H1 (cell line): ENCODE measurements at regions not wholly inside any gene's neighbourhood (a gene's known extent, or its start where the extent isn't known, plus 50 kb on each side); places are given as distances from the start of the nearest gene placed in this dataset.

Experiments used
- CTCF ChIA-PET: fragments of 300-600 bp; sonication (Branson Sonifier 250); formaldehyde crosslinking; loops from one replicate; lab custom pipeline; 2021; ENCODE audit not compliant: partially characterized antibody; lab: Charles Lee
- POLR2A ChIA-PET: fragments of 300-600 bp; sonication (Branson Sonifier 250); formaldehyde crosslinking; loops from one replicate; lab custom pipeline; 2021; ENCODE audit warnings: inconsistent platforms; ENCODE audit not compliant: partially characterized antibody; lab: Charles Lee
- DNase-seq, 2 experiments: peaks; one replicate each; pipeline versions ENCODE4 v3.0.0 to v3.0.0-alpha.2; 2010 to 2022; ENCODE audit warnings: low spot score in 2 of 2, low read depth in 1 of 2, mixed read lengths in 1 of 2
- FAIRE-seq: peaks from 2 replicates; lab custom pipeline; 2011; peaks lifted over from hg19 to GRCh38; lab: Jason Lieb, UNC
- H2AFZ ChIP-seq: 2 replicates; pipeline ENCODE4 v1.8.1; 2012; ENCODE audit warnings: low read length, inconsistent platforms
- H2AK5ac ChIP-seq: 2 replicates; pipeline ENCODE4 v1.6.1; 2013; ENCODE audit warnings: low read depth, low read length
- H2BK120ac ChIP-seq: replicated peaks from 2 replicates; pipeline ENCODE3; 2013; ENCODE audit warnings: low read depth, low read length, inconsistent platforms
- H2BK12ac ChIP-seq: 2 replicates; pipeline ENCODE4 v1.6.1; 2013; ENCODE audit warnings: low read depth, low read length
- H2BK15ac ChIP-seq: 2 replicates; pipeline ENCODE4 v1.6.1; 2013; ENCODE audit warnings: low read length
- H2BK20ac ChIP-seq: 2 replicates; pipeline ENCODE4 v1.6.1; 2013; ENCODE audit warnings: low read length
- H2BK5ac ChIP-seq: 2 replicates; pipeline ENCODE4 v1.6.1; 2013; ENCODE audit warnings: low read depth, low read length
- H3K14ac ChIP-seq: 2 replicates; pipeline ENCODE4 v1.6.1; 2013; ENCODE audit warnings: inconsistent platforms; ENCODE audit not compliant: insufficient read length
- H3K18ac ChIP-seq: 2 replicates; pipeline ENCODE4 v1.6.1; 2013; ENCODE audit warnings: low read length; ENCODE audit errors: extremely low read depth
- H3K23ac ChIP-seq: 2 replicates; pipeline ENCODE4 v1.6.1; 2013; ENCODE audit warnings: inconsistent platforms; ENCODE audit not compliant: insufficient read length
- H3K23me2 ChIP-seq: 2 replicates; pipeline ENCODE4 v1.6.1; 2013; ENCODE audit warnings: low read depth, low read length
- H3K27ac ChIP-seq: 2 replicates; pipeline ENCODE4 v1.6.1; 2011; ENCODE audit warnings: low read depth, low read length, inconsistent platforms
- H3K27me3 ChIP-seq, 4 experiments: replicated peaks in 1 of 4; 1 replicate in 1 of 4; 2 replicates in 3 of 4; pipeline versions ENCODE4 v1.6.1 to v1.8.1; 2011 to 2013; ENCODE audit warnings: low read length in 3 of 4, mild to moderate bottlenecking in 3 of 4, inconsistent platforms in 2 of 4, mixed read lengths in 2 of 4, moderate library complexity in 1 of 4; ENCODE audit not compliant: control insufficient read depth in 3 of 4, insufficient read depth in 3 of 4; ENCODE audit errors: extremely low read depth in 1 of 4
- H3K36me3 ChIP-seq, 4 experiments: 2 replicates each; pipeline versions ENCODE4 v1.6.1 to v1.8.1; 2011 to 2013; ENCODE audit warnings: mild to moderate bottlenecking in 4 of 4, low read length in 3 of 4, moderate library complexity in 2 of 4, control low read depth in 1 of 4, inconsistent platforms in 1 of 4; ENCODE audit not compliant: insufficient read depth in 4 of 4, control insufficient read depth in 2 of 4
- H3K4ac ChIP-seq: replicated peaks from 2 replicates; pipeline ENCODE3; 2013; ENCODE audit warnings: low read length, low read depth, mixed read lengths, inconsistent platforms; ENCODE audit not compliant: insufficient read length
- H3K4me1 ChIP-seq, 4 experiments: replicated peaks in 1 of 4; 1 replicate in 1 of 4; 2 replicates in 3 of 4; pipeline versions ENCODE4 v1.6.1 to v1.8.1; 2011 to 2013; ENCODE audit warnings: low read length in 3 of 4, inconsistent platforms in 2 of 4, mixed read lengths in 1 of 4; ENCODE audit not compliant: insufficient read depth in 4 of 4, control insufficient read depth in 3 of 4
- H3K4me2 ChIP-seq, 2 experiments: 2 replicates each; pipeline versions ENCODE4 v1.6.1 to v1.8.1; 2011 to 2013; ENCODE audit warnings: low read depth in 2 of 2, low read length in 2 of 2, control low read depth in 1 of 2, inconsistent platforms in 1 of 2, mild to moderate bottlenecking in 1 of 2; ENCODE audit not compliant: insufficient read depth in 1 of 2
- H3K4me3 ChIP-seq, 4 experiments: fragments of 200-600, 300-600 bp in 1 of 4; sonication (generic), shearing (Covaris generic), sonication (Bioruptor Twin) in 1 of 4; 2 replicates each; pipeline versions ENCODE4 v1.5.1 to v1.8.1; 2011 to 2016; ENCODE audit warnings: low read length in 4 of 4, low read depth in 3 of 4, control low read depth in 2 of 4, inconsistent platforms in 2 of 4, mild to moderate bottlenecking in 2 of 4, mixed read lengths in 1 of 4, moderate library complexity in 1 of 4; ENCODE audit not compliant: insufficient read depth in 2 of 4; ENCODE audit errors: extremely low read depth in 1 of 4
- H3K56ac ChIP-seq: replicated peaks from 2 replicates; pipeline ENCODE3; 2013; ENCODE audit warnings: low read depth, mild to moderate bottlenecking, mixed read lengths, low read length, inconsistent platforms; ENCODE audit not compliant: insufficient read length
- H3K79me1 ChIP-seq: 2 replicates; pipeline ENCODE4 v1.6.1; 2013; ENCODE audit warnings: low read depth, low read length, control low read depth
- H3K79me2 ChIP-seq, 2 experiments: 2 replicates each; pipeline versions ENCODE4 v1.6.1 to v1.8.1; 2012 to 2013; ENCODE audit warnings: low read length in 2 of 2, mild to moderate bottlenecking in 2 of 2, inconsistent platforms in 1 of 2; ENCODE audit not compliant: insufficient read depth in 2 of 2, control insufficient read depth in 1 of 2
- H3K9ac ChIP-seq, 4 experiments: replicated peaks in 1 of 4; 1 replicate in 1 of 4; 2 replicates in 3 of 4; pipeline versions ENCODE4 v1.6.1 to v1.8.1; 2011 to 2013; ENCODE audit warnings: low read depth in 3 of 4, low read length in 3 of 4, control low read depth in 2 of 4, mild to moderate bottlenecking in 2 of 4, moderate library complexity in 2 of 4, inconsistent platforms in 1 of 4; ENCODE audit errors: extremely low read depth in 1 of 4
- H3K9me3 ChIP-seq, 2 experiments: 2 replicates each; pipeline versions ENCODE4 v1.6.1 to v1.8.1; 2012 to 2013; ENCODE audit warnings: mild to moderate bottlenecking in 2 of 2, moderate library complexity in 2 of 2, control low read depth in 1 of 2, inconsistent platforms in 1 of 2, low read depth in 1 of 2, low read length in 1 of 2, mixed read lengths in 1 of 2; ENCODE audit not compliant: insufficient read depth in 2 of 2
- H4K20me1 ChIP-seq, 2 experiments: replicated peaks in 1 of 2; 2 replicates each; pipeline versions ENCODE3 to v1.8.1; 2011 to 2013; ENCODE audit warnings: inconsistent platforms in 2 of 2, low read length in 2 of 2, mild to moderate bottlenecking in 1 of 2; ENCODE audit not compliant: insufficient read depth in 2 of 2, control insufficient read depth in 1 of 2
- H4K5ac ChIP-seq: 2 replicates; pipeline ENCODE4 v1.6.1; 2013; ENCODE audit warnings: low read length, low read depth, mixed read lengths, inconsistent platforms; ENCODE audit not compliant: insufficient read length
- H4K8ac ChIP-seq: 2 replicates; pipeline ENCODE4 v1.8.0; 2013; ENCODE audit warnings: mild to moderate bottlenecking, moderate library complexity, low read length, inconsistent platforms; ENCODE audit not compliant: insufficient read depth; ENCODE audit errors: extremely low read depth
- H4K91ac ChIP-seq: replicated peaks from 2 replicates; pipeline ENCODE3; 2013; ENCODE audit warnings: low read length, mixed read lengths, inconsistent platforms; ENCODE audit not compliant: insufficient read length
- BCL11A ChIP-seq, 2 experiments: IDR thresholded peaks; one replicate each; pipeline ENCODE4 v1.6.1; 2011; ENCODE audit warnings: low read depth in 2 of 2, low read length in 2 of 2, mild to moderate bottlenecking in 2 of 2
- CBX5 ChIP-seq: fragments of 300-800, 300-1000 bp; sonication (generic); IDR thresholded peaks from 2 replicates; pipeline ENCODE4 v1.7.1; 2016; ENCODE audit warnings: antibody characterized with exemption, low read length, low read depth
- HDAC6 ChIP-seq: IDR thresholded peaks from one replicate; pipeline ENCODE4 v1.7.1; 2012; ENCODE audit warnings: low read depth, mild to moderate bottlenecking, inconsistent platforms, low read length, moderate library complexity
- JUND ChIP-seq: IDR thresholded peaks from 2 replicates; pipeline ENCODE4 v1.6.1; 2011; ENCODE audit warnings: mild to moderate bottlenecking, improper control_type of control experiment, low read length
- KDM1A ChIP-seq: fragments of 200-600, 300-600 bp; sonication (generic); IDR thresholded peaks from 2 replicates; pipeline ENCODE4 v1.7.1; 2016; ENCODE audit warnings: mild to moderate bottlenecking, low read length, borderline replicate concordance
- NRF1 ChIP-seq: IDR thresholded peaks from 2 replicates; pipeline ENCODE4 v1.6.1; 2011; ENCODE audit warnings: mild to moderate bottlenecking, low read depth, low read length, improper control_type of control experiment
- PHF8 ChIP-seq: fragments of 200-600 bp; sonication (generic); conservative IDR thresholded peaks from 2 replicates; pipeline ENCODE4 v1.7.1; 2012; ENCODE audit warnings: low read depth, mild to moderate bottlenecking, inconsistent platforms, low read length, moderate library complexity
- RFX5 ChIP-seq: IDR thresholded peaks from 2 replicates; pipeline ENCODE4 v1.6.1; 2011; ENCODE audit warnings: low read depth, low read length, improper control_type of control experiment, borderline replicate concordance
- TEAD4 ChIP-seq: IDR thresholded peaks from 2 replicates; pipeline ENCODE4 v1.6.1; 2012; ENCODE audit warnings: low read depth, low read length, inconsistent platforms, mixed read lengths
- WGBS, 2 experiments: shearing (Covaris generic) in 1 of 2; methylation state at CpG; one replicate each; pipeline versions ENCODE4 v1.1.6 to v1.1.7; 2013 to 2015; ENCODE audit warnings: low lambda C conversion rate in 2 of 2, mixed read lengths in 2 of 2, inconsistent platforms in 1 of 2, low coverage in 1 of 2, missing lambda C conversion rate in 1 of 2; ENCODE audit not compliant: insufficient replicate concordance in 2 of 2, insufficient coverage in 1 of 2, insufficient read length in 1 of 2; ENCODE audit errors: extremely low coverage in 1 of 2, missing lambda C conversion rate in 1 of 2; 5-methylcytosine and 5-hydroxymethylcytosine counted together
- TF ChIP-seq, protein P1 (sequence below), 3 experiments: IDR thresholded peaks; 1 replicate in 2 of 3; 2 replicates in 1 of 3; pipeline versions ENCODE4 v1.5.1 to v1.6.1; 2011; ENCODE audit warnings: low read length in 3 of 3, mild to moderate bottlenecking in 3 of 3, inconsistent platforms in 2 of 3, low read depth in 1 of 3, moderate library complexity in 1 of 3; ENCODE audit not compliant: insufficient read depth in 1 of 3; ENCODE audit errors: control extremely low read depth in 1 of 3
- TF ChIP-seq, protein P2 (sequence below): IDR thresholded peaks from 2 replicates; pipeline ENCODE4 v1.6.1; 2011; ENCODE audit warnings: low read length, improper control_type of control experiment

DNA sequence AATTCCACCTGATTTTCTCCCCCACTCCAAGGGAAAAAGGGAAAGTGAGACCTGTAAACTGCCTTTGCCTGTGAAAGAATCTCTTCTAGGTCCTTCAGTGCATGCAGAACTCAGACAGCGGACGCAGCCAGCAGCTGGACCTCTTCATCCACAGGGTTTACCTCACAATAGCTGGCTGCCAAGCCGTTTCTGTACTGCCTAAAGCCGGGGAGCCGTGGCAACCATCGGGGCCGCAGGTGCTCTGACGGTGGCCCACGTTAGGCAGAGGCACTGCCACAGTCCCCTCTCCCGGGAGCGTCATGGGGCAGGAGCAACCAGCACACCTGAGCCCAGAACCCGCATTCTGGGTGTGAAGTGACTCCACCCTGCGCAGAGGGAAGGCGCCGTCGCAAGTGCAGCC, 206.1 kb downstream of the TTLL2 start:
- no peak overlapping the region for H3K14ac ChIP-seq
- H2BK20ac ChIP-seq, result no peak overlapping the region
- no peak overlapping the region for H4K5ac ChIP-seq
- H4K91ac ChIP-seq, result no peak overlapping the region
- no peak overlapping the region for H2BK120ac ChIP-seq
- H3K23me2 ChIP-seq, result no peaks in the 10 kb centered on the region
- no peak overlapping the region for H3K27ac ChIP-seq
- H3K36me3 ChIP-seq, result no peaks in the 10 kb centered on the region
- H3K4me2 ChIP-seq, result no peak overlapping the region
- no peak overlapping the region for H3K4me3 ChIP-seq
- no peak overlapping the region for H3K9ac ChIP-seq
- no peaks in the 10 kb centered on the region for H3K79me1 ChIP-seq
- DNase-seq (no peak), FAIRE-seq (no peak)
- WGBS, 2 experiments, result 89% methylated on average over 16 of the region's 16 CpGs; no CpG with 5 or more reads in 1 of the 2 experiments
- H3K18ac ChIP-seq, result no peak overlapping the region
- H2BK5ac ChIP-seq, result no peak overlapping the region
- H2AFZ ChIP-seq, result no peak overlapping the region
- ChIA-PET POLR2A (no interaction called here), CTCF (interaction anchor here (0.7 kb wide), 1 partner anchor 11 kb away, joined by 3 read pairs; no protein-coding TSS in a partner anchor)
- H3K27me3 ChIP-seq, result peaks cover 10 to 33% (median 27%) of the 10 kb centered on the region in 4 experiments
- no peak overlapping the region for H2BK12ac ChIP-seq
- no peak overlapping the region for H3K4ac ChIP-seq
- no peak overlapping the region for H4K8ac ChIP-seq
- peaks cover 4 to 5% of the 10 kb centered on the region in 2 experiments; a peak in 2 of 4 replicates for H3K9me3 ChIP-seq
- H3K56ac ChIP-seq, result no peak overlapping the region
- H4K20me1 ChIP-seq, result no peaks in the 10 kb centered on the region
- H3K4me1 ChIP-seq, result peaks cover 0 to 10% (median 2%) of the 10 kb centered on the region in 4 experiments
- no peak overlapping the region for H2BK15ac ChIP-seq
- H2AK5ac ChIP-seq, result no peak overlapping the region
- no peaks in the 10 kb centered on the region for H3K79me2 ChIP-seq
- H3K23ac ChIP-seq, result no peak overlapping the region
- TF ChIP-seq HDAC6 (no peak), CBX5 (no peak), PHF8 (no peak), RFX5 (no peak), JUND (no peak), BCL11A (IDR thresholded peaks at IDR 0.05; ENCODE audit: low read depth in 2 of 2, low read length in 2 of 2) (no peak), TEAD4 (no peak), NRF1 (no peak), KDM1A (no peak)
- TF ChIP-seq, protein P1, sequence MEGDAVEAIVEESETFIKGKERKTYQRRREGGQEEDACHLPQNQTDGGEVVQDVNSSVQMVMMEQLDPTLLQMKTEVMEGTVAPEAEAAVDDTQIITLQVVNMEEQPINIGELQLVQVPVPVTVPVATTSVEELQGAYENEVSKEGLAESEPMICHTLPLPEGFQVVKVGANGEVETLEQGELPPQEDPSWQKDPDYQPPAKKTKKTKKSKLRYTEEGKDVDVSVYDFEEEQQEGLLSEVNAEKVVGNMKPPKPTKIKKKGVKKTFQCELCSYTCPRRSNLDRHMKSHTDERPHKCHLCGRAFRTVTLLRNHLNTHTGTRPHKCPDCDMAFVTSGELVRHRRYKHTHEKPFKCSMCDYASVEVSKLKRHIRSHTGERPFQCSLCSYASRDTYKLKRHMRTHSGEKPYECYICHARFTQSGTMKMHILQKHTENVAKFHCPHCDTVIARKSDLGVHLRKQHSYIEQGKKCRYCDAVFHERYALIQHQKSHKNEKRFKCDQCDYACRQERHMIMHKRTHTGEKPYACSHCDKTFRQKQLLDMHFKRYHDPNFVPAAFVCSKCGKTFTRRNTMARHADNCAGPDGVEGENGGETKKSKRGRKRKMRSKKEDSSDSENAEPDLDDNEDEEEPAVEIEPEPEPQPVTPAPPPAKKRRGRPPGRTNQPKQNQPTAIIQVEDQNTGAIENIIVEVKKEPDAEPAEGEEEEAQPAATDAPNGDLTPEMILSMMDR (IDR thresholded peaks at IDR 0.05; ENCODE audit: control extremely low read depth in 1 of 3, insufficient read depth in 1 of 3, low read depth in 1 of 3, low read length in 3 of 3), result no peak
- TF ChIP-seq, protein P2, sequence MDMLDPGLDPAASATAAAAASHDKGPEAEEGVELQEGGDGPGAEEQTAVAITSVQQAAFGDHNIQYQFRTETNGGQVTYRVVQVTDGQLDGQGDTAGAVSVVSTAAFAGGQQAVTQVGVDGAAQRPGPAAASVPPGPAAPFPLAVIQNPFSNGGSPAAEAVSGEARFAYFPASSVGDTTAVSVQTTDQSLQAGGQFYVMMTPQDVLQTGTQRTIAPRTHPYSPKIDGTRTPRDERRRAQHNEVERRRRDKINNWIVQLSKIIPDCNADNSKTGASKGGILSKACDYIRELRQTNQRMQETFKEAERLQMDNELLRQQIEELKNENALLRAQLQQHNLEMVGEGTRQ, result no peak
